Inflammatory macrophage (primary cell): ENCODE measurements at regions not wholly inside any gene's neighbourhood (a gene's known extent, or its start where the extent isn't known, plus 50 kb on each side); places are given as distances from the start of the nearest gene placed in this dataset.
"Not testable (repeated sequence)": the region's sequence is repeated elsewhere in the genome, so short reads cannot be mapped to it uniquely, and the experiment has no call there.

Experiments used
- DNase-seq, 2 donors: peaks; one replicate each; pipeline ENCODE4 v3.0.0-alpha.2; 2020 to 2022

GRCh38 chr12:91778938-91779400 lies 366.7 kb downstream of the BTG1 start:
- peak; percentile 60 to 71 for DNase-seq

GRCh38 chr12:91778091-91778832 lies 367.4 kb downstream of the BTG1 start:
- DNase-seq = peak; percentile 12 to 32

- DNase-seq = no peak
Measured at GRCh38 chr12:91777268-91777992, 368.2 kb downstream of the BTG1 start.

GRCh38 chr12:91774434-91774921 lies 371.2 kb downstream of the BTG1 start:
- DNase-seq = no peak

GRCh38 chr12:91773749-91774429 lies 371.8 kb downstream of the BTG1 start:
- DNase-seq = no peak

- no peak for DNase-seq
Measured at GRCh38 chr12:91772411-91772810, 373.2 kb downstream of the BTG1 start.

GRCh38 chr12:91769736-91770135 lies 375.9 kb downstream of the BTG1 start:
- no peak for DNase-seq

GRCh38 chr12:91767237-91767636 lies 378.4 kb downstream of the BTG1 start:
- DNase-seq = no peak

GRCh38 chr12:91766454-91766853 lies 379.2 kb downstream of the BTG1 start:
- no peak for DNase-seq

- DNase-seq = no peak
Measured at GRCh38 chr12:91763654-91764370, 381.8 kb downstream of the BTG1 start.

- no peak for DNase-seq
Measured at GRCh38 chr12:91753649-91754048, 392.0 kb downstream of the BTG1 start.

GRCh38 chr12:91746976-91747375 lies 398.7 kb downstream of the BTG1 start:
- no peak for DNase-seq

GRCh38 chr12:91744597-91744996 lies 401.0 kb downstream of the BTG1 start:
- no peak for DNase-seq

- no peak for DNase-seq
Measured at GRCh38 chr12:91743704-91744321, 401.8 kb downstream of the BTG1 start.

- DNase-seq = no peak
Measured at GRCh38 chr12:91743280-91743679, 402.4 kb downstream of the BTG1 start.

- DNase-seq = no peak
Measured at GRCh38 chr12:91741932-91742331, 403.7 kb downstream of the BTG1 start.

GRCh38 chr12:91733846-91734245 lies 411.8 kb downstream of the BTG1 start:
- not testable (repeated sequence) for DNase-seq

GRCh38 chr12:91732086-91732485 lies 413.6 kb downstream of the BTG1 start:
- no peak for DNase-seq

- no peak for DNase-seq
Measured at GRCh38 chr12:91729543-91729942, 416.1 kb downstream of the BTG1 start.

GRCh38 chr12:91723191-91723590 lies 422.5 kb downstream of the BTG1 start:
- DNase-seq = no peak

- no peak for DNase-seq
Measured at GRCh38 chr12:91722072-91722471, 423.6 kb downstream of the BTG1 start.

- DNase-seq = no peak
Measured at GRCh38 chr12:91721023-91721422, 424.6 kb downstream of the BTG1 start.
